IPS-15b (cell line): ENCODE measurements at regions not wholly inside any gene's neighbourhood (a gene's known extent, or its start where the extent isn't known, plus 50 kb on each side); places are given as distances from the start of the nearest gene placed in this dataset.

Experiments used
- H3K27me3 ChIP-seq: one replicate; pipeline ENCODE4 v1.6.1; 2013; ENCODE audit warnings: low read length; ENCODE audit not compliant: control insufficient read depth, insufficient read depth
- H3K36me3 ChIP-seq: one replicate; pipeline ENCODE4 v1.6.1; 2013; ENCODE audit warnings: low read length; ENCODE audit not compliant: control insufficient read depth, insufficient read depth
- H3K4me1 ChIP-seq: one replicate; pipeline ENCODE4 v1.6.1; 2013; ENCODE audit warnings: mild to moderate bottlenecking, low read length; ENCODE audit not compliant: control insufficient read depth, insufficient read depth
- H3K4me3 ChIP-seq: one replicate; pipeline ENCODE4 v1.5.1; 2013; ENCODE audit warnings: low read depth, low read length
- H3K9ac ChIP-seq: one replicate; pipeline ENCODE4 v1.6.1; 2013; ENCODE audit warnings: low read depth, mild to moderate bottlenecking, low read length
- H3K9me3 ChIP-seq: one replicate; pipeline ENCODE4 v1.6.1; 2013; ENCODE audit warnings: mild to moderate bottlenecking, low read length; ENCODE audit not compliant: control insufficient read depth, insufficient read depth

DNA sequence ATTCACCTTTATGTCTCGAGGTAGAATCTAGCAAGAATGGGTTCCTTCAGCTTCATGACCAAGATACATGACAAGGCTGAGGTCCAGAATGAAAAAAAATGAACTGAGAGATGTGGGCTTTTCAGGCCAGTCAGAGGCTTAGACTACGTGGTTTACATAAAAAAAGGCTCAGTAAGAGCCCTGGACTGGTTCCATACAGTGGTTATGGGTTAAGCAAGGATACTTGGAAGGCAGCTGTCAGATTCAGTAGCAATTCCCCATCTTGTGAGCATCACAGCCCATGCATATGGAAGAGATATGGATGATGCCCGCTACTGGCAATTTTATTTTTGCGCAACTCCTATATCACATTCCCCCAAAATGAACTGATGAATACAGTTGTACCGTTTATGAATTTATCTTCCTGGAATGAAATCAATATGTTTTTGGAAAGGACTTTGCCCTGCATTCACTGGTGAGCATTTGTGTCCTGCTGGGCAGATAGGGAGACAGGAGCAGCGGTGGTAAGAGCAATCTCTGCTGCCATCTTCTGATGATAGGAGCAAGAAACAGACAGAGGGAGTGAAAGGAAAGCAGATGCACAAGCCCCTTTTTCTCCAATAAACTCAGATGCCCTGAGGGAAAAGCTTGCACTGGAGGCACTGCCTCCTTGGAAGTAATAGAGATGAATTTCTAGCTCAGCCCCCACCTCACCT is 280.4 kb downstream of the GALC start:
- Histone ChIP-seq H3K9ac (no peak overlapping the region), H3K4me1 (no peaks in the 10 kb centered on the region), H3K27me3 (no peaks in the 10 kb centered on the region), H3K4me3 (no peak overlapping the region), H3K9me3 (no peaks in the 10 kb centered on the region), H3K36me3 (no peaks in the 10 kb centered on the region)

DNA sequence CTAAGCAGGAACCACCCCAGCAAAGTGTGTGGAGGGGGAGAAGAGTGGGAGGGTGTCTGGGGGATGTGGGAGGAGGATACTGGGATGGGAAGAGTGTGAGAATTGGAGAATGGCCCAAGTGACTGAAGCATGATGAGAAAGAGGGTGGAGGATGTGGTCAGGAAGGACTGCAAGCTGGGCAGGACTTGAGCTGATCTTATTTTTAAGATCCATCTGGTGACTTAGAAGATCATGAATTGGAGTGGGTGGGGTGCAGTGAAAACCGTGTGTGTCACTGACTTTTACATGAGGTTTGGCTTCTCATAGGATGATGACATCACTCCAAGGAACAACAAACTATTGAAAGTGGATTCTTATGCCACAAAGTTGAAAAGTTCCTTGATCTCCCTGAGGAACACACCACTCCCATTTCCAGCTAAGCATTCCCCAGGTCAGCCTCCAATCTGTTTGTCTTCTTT is 287.5 kb downstream of the GALC start:
- H3K9ac ChIP-seq, result no peak overlapping the region

DNA sequence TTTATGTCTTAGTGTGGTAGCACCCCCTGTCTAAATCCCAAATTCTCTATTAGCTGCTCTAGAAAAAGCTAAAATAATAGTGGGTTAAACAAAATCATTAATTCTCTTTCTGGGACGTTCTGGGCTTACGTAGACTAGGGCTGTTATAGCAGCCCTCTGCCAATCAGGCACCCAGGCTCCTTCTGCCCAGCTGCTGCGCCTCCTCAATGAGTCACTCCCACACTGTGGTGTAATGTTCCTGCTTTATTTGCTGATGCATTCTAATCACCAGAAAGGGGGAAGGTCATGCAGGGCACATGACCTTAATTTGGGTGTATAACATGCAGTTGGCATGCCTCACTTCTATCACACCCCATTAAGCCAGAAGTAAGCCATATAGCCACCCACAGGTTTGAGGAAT is 294.5 kb downstream of the GALC start:
- Histone ChIP-seq H3K9me3 (no peaks in the 10 kb centered on the region), H3K4me3 (no peak overlapping the region), H3K4me1 (no peaks in the 10 kb centered on the region), H3K27me3 (no peaks in the 10 kb centered on the region), H3K9ac (no peak overlapping the region), H3K36me3 (no peaks in the 10 kb centered on the region)

More for the DNA sequence above, 287.5 kb downstream of the GALC start:
- Histone ChIP-seq H3K4me1 (no peaks in the 10 kb centered on the region), H3K4me3 (no peak overlapping the region), H3K9me3 (no peaks in the 10 kb centered on the region), H3K36me3 (no peaks in the 10 kb centered on the region), H3K27me3 (no peaks in the 10 kb centered on the region)

DNA sequence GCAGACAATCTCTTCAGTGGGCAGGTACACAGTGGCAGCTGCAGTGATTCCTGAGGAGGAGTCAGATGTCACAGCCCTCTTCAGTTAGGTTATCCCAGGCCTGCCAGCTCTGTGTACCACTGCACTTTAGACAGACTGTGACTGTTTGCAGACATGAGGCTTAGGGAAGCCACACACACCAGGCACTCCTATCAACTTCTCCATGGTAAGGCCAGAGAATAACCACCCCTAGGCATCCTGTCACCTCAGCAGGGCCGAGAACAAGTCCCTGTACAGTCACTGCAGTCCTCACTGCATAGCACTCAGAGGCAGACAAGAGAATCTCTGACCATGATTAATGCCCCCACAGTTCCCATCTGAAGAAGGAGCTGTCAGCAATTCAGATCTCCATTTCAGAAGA is 296.5 kb downstream of the GALC start:
- no peaks in the 10 kb centered on the region for H3K36me3 ChIP-seq
- no peaks in the 10 kb centered on the region for H3K27me3 ChIP-seq
- no peak overlapping the region for H3K4me3 ChIP-seq
- no peak overlapping the region for H3K9ac ChIP-seq
- no peaks in the 10 kb centered on the region for H3K4me1 ChIP-seq
- no peaks in the 10 kb centered on the region for H3K9me3 ChIP-seq

DNA sequence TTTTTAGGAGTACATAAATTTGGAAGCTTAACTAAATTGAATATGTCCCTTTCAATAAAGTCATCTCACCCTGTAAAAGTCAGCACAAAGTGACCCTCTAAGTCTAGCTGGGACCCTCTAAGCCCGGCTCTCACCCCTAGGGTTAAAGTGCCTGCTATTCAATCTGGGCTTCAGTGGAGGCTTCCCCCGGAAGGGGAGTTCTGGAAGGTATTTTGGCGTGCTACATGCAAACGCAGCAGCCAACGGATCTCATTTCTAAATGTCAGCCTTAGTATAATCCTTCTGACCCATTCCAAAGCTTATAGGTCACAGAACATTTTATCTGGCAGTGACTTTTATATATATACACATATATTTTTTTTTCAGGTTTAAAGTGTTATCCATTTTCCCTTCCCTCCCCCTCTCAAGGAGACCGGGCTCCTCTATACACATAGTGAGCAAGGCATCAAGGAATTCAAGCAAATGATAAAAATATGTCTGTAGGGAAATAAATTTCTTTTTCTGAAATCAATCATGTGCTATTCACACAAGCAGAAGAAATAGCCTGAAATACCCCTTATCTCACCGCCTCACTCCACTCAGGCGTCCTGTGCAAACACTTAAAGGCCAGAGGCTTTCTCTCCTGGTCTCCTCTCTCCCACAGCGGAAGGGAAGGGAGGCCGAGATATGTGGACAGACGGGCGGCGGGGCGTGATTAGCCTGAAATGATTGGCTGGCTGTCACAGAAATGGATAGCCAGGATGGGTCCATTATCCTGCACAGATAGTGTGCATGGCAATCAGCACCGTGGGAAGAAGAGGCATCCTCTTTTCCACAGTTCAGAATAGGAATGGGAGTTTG is 301.7 kb downstream of the GALC start:
- Histone ChIP-seq H3K27me3 (no peaks in the 10 kb centered on the region), H3K4me3 (no peak overlapping the region), H3K36me3 (no peaks in the 10 kb centered on the region), H3K9me3 (no peaks in the 10 kb centered on the region), H3K9ac (no peak overlapping the region), H3K4me1 (no peaks in the 10 kb centered on the region)

DNA sequence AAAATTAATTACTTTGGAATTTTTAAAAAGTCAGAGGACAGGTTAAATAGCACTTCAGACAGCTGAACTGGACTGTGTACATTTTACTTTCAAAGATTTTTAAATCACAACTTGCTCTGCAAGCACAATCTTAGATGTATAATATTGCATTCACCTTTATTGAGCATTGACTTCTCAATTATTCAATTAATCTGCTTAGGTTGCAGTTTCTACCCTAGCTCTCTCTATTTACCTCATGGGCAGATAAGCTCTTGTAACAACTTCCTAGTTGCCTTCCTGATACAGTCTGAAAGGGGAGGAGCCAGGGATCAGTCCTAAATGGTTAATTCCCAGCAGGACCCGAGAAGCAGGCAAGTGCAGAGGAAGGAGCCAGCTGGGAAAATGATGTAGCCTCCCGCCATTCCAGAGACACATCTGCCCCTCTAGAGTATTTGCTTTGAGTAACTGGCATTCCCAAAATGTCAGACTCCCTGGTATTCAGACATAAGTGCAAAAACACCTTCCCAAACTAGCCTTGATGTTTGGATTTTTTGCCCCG is 302.8 kb downstream of the GALC start:
- Histone ChIP-seq H3K9ac (no peak overlapping the region), H3K36me3 (no peaks in the 10 kb centered on the region), H3K4me1 (no peaks in the 10 kb centered on the region), H3K4me3 (no peak overlapping the region), H3K9me3 (no peaks in the 10 kb centered on the region), H3K27me3 (no peaks in the 10 kb centered on the region)

DNA sequence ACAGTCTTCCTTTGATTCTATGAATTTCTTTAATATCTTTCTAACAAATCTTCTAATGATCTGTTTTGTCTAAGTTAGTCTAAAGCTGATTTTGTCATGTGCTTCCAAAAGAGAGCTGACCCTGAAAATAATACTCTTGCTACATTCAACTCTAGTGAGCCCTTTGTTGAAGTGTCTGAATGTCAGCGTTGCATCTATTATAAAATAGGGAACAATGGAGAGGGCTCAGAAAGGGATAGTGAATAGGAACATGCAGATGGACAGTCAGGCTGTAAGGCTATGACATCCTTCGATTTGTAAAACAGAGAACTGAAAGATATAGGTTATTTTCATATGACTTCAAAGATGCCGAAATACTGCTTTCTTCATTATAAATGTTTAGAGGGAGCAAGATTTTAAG is 304.5 kb downstream of the GALC start:
- no peaks in the 10 kb centered on the region for H3K9me3 ChIP-seq
- no peaks in the 10 kb centered on the region for H3K36me3 ChIP-seq
- H3K27me3 ChIP-seq, result no peaks in the 10 kb centered on the region
- H3K4me1 ChIP-seq, result no peaks in the 10 kb centered on the region
- H3K9ac ChIP-seq, result no peak overlapping the region
- no peak overlapping the region for H3K4me3 ChIP-seq

DNA sequence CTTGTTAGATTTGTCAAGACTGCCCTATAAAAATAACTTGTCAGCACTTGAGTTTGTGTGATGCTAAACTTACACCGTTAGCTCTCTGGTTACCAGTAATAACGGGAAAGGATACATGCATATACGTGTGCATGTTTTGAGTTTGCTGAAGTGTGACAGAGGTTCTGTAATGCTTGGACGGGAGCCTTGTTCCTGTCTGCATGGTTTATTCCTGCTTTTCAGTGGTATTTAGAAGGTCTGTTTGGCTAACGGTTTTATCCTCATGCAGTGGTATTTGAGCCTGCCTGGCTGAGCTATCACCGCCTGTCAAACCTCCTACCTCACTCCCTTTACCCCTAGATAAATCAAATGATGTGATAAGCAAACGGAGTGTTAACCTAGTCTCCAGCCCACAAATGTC is 305.6 kb downstream of the GALC start:
- H3K4me3 ChIP-seq, result no peak overlapping the region
- no peaks in the 10 kb centered on the region for H3K9me3 ChIP-seq
- H3K27me3 ChIP-seq, result no peaks in the 10 kb centered on the region
- no peaks in the 10 kb centered on the region for H3K36me3 ChIP-seq
- H3K4me1 ChIP-seq, result no peaks in the 10 kb centered on the region
- H3K9ac ChIP-seq, result no peak overlapping the region

DNA sequence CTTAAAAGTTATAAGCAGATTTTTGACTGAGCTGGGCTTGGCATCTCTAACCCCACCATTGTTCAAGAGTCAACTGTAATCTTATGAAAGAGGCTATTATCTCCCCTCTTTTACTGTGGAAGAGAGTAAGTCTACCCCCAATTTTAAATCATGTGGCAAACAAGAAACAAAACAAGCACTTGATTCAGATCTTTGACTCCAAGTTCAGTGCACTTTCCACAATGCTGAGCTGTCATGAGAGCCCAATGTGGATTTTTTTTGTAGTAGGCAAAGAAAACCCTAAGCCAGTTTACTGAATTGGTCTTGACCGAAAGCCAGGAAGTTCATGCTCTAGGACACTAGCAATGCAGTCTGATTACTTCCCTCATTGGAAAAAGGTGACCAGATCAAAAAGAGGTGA is 306.2 kb downstream of the GALC start:
- Histone ChIP-seq H3K4me3 (no peak overlapping the region), H3K9me3 (no peaks in the 10 kb centered on the region), H3K9ac (no peak overlapping the region), H3K4me1 (no peaks in the 10 kb centered on the region), H3K36me3 (no peaks in the 10 kb centered on the region), H3K27me3 (no peaks in the 10 kb centered on the region)

DNA sequence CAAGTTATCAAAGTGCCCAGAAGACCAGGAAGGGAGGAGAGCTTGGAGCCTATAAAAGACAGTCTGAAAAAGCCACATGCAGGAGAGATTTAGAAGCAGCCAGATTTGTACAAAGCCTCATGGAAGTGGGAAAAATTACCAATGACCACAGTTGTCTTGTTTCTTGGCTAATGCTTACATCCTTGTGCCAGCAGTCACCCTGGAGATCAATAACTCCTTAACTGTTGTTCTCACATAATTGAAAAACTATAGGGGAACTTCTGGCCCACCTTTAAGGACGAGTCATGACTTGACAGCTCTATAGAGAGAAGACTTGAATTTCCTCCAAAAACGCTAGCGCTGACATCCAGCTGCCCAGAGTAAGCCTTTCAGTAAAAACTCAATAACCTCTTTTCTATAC is 313.1 kb downstream of the GALC start:
- Histone ChIP-seq H3K4me3 (no peak overlapping the region), H3K4me1 (no peaks in the 10 kb centered on the region)

DNA sequence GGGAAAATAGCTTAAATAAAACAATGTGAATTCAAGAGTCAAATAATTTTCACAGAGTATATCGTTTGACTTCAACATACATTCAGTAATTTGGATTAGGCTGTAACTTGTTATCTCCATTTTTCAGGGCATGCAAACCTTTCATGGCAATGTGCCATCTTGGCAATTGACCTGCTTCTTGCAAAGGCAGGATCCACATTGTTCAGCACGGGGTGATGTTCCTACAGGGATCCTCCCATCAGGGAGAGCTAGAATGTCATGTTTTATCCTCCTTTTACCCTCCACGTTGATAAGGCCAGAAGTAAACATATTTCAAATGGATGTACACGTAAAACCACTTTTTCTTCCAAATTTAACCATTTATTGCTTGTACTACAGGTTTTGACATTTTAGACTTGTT is 314.4 kb downstream of the GALC start:
- Histone ChIP-seq H3K9me3 (no peaks in the 10 kb centered on the region), H3K36me3 (no peaks in the 10 kb centered on the region), H3K4me1 (no peaks in the 10 kb centered on the region), H3K9ac (no peak overlapping the region), H3K4me3 (no peak overlapping the region), H3K27me3 (no peaks in the 10 kb centered on the region)

More for the DNA sequence above, 313.1 kb downstream of the GALC start:
- Histone ChIP-seq H3K36me3 (no peaks in the 10 kb centered on the region), H3K9me3 (no peaks in the 10 kb centered on the region), H3K27me3 (no peaks in the 10 kb centered on the region), H3K9ac (no peak overlapping the region)
